ENCODE measurements at regions not wholly inside any gene's neighbourhood (a gene's known extent, or its start where the extent isn't known, plus 50 kb on each side); places are given as distances from the start of the nearest gene placed in this dataset.

DNA sequence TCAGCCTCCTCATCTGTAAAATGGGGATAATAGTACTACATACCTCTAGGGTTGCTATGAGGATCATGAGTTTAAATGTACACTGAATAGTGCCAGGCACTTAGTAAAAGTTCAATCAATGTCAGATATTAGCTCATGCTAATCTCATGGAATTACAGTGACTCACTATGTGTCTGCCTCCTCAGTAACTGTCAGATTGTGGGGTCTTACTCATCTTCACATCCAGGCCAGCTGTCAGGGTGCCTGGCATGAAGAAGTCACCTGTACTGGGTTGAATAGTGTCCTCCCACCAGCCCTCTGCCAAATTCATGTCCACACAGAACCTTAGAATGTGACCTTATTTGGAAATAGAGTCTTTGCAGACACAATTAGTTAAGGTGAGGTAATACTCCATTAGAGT lies 54.3 kb upstream of the STIM2 start:
- no peak for DNase-seq (ENCODE audit: low spot score in 2 of 2)

DNA sequence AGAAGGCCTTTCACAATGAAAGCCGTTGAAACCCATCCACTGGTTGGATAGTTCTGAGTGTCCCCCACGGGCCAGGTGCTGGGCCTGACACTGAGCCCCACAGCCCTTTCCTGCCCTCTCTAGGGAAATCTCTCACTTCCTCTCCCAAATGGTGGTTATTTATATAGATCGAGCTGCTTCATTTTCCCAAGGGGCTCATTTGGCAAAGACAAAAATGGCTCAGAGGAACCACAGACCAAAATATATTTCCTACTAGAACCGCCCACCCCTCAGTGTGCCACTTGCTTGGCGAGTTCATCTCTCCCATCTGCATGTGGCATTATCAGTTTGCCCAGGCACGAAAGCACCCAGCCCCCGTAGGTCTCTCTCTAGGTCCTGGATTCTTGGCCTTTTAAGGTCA lies 53.3 kb upstream of the STIM2 start:
- Mint-ChIP-seq H3K27ac (no peak overlapping the region), H3K9me3 (peaks cover 6 to 15% of the 10 kb centered on the region in 2 donors), H3K36me3 (peaks cover 0 to 5% of the 10 kb centered on the region in 2 donors)
- DNase-seq (ENCODE audit: low spot score in 2 of 2) (no peak), ATAC-seq (no peak)

More for the DNA sequence above, 54.3 kb upstream of the STIM2 start:
- no peak overlapping the region for H3K27ac Mint-ChIP-seq
- H3K36me3 Mint-ChIP-seq = peaks cover 0 to 5% of the 10 kb centered on the region in 2 donors
- ATAC-seq = peak; percentile 55 to 56
- H3K9me3 Mint-ChIP-seq = peaks cover 5 to 13% of the 10 kb centered on the region in 2 donors

DNA sequence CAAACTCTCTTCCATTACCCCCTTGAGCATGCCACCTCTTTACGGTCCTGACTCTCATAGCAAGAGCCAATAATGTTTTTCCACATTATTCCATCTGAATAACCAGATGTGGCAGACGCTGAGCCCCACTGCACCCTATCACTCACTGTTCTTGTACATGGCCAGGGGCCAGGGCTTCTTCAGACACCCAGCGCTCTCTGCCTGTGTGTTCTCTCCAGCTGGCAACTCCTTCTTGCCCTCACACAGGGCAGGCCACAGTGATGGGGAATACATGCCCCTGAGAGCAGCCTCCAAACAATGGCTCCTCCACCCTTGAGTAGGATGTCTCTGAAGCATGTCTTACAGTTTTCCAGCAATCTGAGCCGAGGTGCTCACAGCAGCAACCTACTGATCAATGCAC lies 50.8 kb upstream of the STIM2 start:
- ATAC-seq (no peak), DNase-seq (ENCODE audit: low spot score in 2 of 2) (no peak)
- Mint-ChIP-seq H3K36me3 (peaks cover 0 to 5% of the 10 kb centered on the region in 2 donors), H3K27ac (no peak overlapping the region), H3K9me3 (peaks cover 6 to 15% of the 10 kb centered on the region in 2 donors)

All from activated naive CD4-positive, alpha-beta T cell treated with anti-CD3 and anti-CD28 coated beads, Interleukin-2, amount 50 U/mL, for 72 hours (primary cell).